PFSK-1 (cell line): ENCODE measurements at regions not wholly inside any gene's neighbourhood (a gene's known extent, or its start where the extent isn't known, plus 50 kb on each side); places are given as distances from the start of the nearest gene placed in this dataset.

Experiments used
- FOXP2 ChIP-seq: optimal IDR thresholded peaks from 2 replicates; pipeline ENCODE3; 2011; ENCODE audit warnings: borderline replicate concordance, control low read depth, inconsistent platforms; ENCODE audit not compliant: insufficient read depth; ENCODE audit errors: extremely low read length, extremely low read depth
- POLR2AphosphoS5 ChIP-seq: IDR thresholded peaks from 2 replicates; pipeline ENCODE4 v1.6.1; 2012; ENCODE audit warnings: low read depth, mild to moderate bottlenecking, control low read depth, low read length, moderate library complexity
- SIN3A ChIP-seq: IDR thresholded peaks from 2 replicates; pipeline ENCODE4 v1.6.1; 2012; ENCODE audit warnings: mild to moderate bottlenecking, low read length, moderate library complexity, borderline replicate concordance; ENCODE audit not compliant: insufficient read depth
- TAF1 ChIP-seq: IDR thresholded peaks from 2 replicates; pipeline ENCODE4 v1.6.1; 2012; ENCODE audit warnings: low read length, control low read depth, borderline replicate concordance; ENCODE audit not compliant: insufficient read depth
- TF ChIP-seq, protein P1 (sequence below), 2 experiments: IDR thresholded peaks; 2 replicates each; pipeline versions ENCODE4 v1.6.1 to v1.8.0; 2011 to 2012; ENCODE audit warnings: low read depth in 2 of 2, low read length in 2 of 2, control low read depth in 1 of 2, inconsistent platforms in 1 of 2, mild to moderate bottlenecking in 1 of 2, moderate library complexity in 1 of 2; ENCODE audit not compliant: insufficient read depth in 1 of 2

DNA sequence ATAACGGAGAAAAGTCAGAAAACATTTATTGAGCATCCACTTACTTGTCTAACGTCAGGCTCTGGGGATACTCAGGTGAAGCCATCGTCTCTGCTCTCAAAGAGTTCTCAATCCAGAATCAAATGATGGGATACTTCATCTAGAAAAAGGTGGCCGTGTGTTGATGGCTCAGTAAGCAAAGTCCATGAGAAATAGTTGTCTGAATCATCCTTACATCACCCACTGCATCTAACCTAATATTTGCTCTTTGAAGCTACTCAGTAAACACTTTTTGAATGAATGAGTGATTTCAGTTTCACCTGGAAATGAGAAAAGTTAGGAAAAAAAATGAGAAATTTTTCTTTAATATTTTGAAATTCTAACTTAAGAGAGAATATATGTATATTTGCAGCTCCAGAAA lies 155.3 kb upstream of the PKN2 start:
- TF ChIP-seq SIN3A (no peak), TAF1 (no peak), FOXP2 (no peak), POLR2AphosphoS5 (no peak)
- TF ChIP-seq, protein P1, sequence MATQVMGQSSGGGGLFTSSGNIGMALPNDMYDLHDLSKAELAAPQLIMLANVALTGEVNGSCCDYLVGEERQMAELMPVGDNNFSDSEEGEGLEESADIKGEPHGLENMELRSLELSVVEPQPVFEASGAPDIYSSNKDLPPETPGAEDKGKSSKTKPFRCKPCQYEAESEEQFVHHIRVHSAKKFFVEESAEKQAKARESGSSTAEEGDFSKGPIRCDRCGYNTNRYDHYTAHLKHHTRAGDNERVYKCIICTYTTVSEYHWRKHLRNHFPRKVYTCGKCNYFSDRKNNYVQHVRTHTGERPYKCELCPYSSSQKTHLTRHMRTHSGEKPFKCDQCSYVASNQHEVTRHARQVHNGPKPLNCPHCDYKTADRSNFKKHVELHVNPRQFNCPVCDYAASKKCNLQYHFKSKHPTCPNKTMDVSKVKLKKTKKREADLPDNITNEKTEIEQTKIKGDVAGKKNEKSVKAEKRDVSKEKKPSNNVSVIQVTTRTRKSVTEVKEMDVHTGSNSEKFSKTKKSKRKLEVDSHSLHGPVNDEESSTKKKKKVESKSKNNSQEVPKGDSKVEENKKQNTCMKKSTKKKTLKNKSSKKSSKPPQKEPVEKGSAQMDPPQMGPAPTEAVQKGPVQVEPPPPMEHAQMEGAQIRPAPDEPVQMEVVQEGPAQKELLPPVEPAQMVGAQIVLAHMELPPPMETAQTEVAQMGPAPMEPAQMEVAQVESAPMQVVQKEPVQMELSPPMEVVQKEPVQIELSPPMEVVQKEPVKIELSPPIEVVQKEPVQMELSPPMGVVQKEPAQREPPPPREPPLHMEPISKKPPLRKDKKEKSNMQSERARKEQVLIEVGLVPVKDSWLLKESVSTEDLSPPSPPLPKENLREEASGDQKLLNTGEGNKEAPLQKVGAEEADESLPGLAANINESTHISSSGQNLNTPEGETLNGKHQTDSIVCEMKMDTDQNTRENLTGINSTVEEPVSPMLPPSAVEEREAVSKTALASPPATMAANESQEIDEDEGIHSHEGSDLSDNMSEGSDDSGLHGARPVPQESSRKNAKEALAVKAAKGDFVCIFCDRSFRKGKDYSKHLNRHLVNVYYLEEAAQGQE (IDR thresholded peaks at IDR 0.05; ENCODE audit: insufficient read depth in 1 of 2, low read depth in 2 of 2, low read length in 2 of 2) = no peak

DNA sequence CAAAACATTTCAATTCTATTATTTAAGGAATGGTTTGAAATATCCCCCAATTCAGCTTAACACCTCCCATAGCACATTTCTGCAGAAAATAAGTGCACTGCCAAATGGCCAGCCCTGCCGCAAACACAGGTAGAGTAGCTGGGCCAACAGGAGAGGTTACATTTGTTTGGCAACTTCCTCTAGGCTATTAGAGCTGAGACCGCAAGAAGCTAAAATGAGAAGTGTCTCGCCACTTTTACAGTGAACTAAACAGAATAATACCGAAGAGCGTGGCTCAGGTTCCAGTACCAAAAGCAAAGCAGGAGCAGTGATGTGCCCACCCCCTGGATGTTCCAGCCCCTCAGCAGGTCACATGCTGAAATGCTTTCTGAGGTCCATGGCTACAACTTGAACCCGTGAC lies 154.5 kb upstream of the PKN2 start:
- TF ChIP-seq POLR2AphosphoS5 (no peak), FOXP2 (no peak)
- TF ChIP-seq, protein P1 (IDR thresholded peaks at IDR 0.05; ENCODE audit: insufficient read depth in 1 of 2, low read depth in 2 of 2, low read length in 2 of 2) = no peak

DNA sequence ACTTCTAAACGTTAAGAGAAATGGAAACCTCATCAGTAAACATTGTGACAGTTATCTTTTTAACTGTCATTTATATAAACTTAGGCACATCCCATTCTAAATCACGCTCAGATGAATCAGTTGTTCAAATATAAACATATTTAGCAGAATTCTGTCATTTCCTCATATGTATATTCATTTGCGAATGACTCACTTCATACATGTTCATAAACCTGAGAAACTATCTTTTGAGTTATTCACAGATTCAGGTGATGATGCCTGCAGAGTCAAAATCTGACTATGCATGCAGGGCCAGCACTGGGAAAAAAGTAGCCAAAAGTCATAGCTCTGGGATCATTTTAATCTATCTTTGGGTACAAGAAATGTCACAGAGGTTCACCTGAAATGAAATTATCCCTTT lies 153.8 kb upstream of the PKN2 start:
- TF ChIP-seq, protein P1 (IDR thresholded peaks at IDR 0.05; ENCODE audit: insufficient read depth in 1 of 2, low read depth in 2 of 2, low read length in 2 of 2) = no peak
- TF ChIP-seq POLR2AphosphoS5 (no peak), FOXP2 (no peak), TAF1 (no peak), SIN3A (no peak)

DNA sequence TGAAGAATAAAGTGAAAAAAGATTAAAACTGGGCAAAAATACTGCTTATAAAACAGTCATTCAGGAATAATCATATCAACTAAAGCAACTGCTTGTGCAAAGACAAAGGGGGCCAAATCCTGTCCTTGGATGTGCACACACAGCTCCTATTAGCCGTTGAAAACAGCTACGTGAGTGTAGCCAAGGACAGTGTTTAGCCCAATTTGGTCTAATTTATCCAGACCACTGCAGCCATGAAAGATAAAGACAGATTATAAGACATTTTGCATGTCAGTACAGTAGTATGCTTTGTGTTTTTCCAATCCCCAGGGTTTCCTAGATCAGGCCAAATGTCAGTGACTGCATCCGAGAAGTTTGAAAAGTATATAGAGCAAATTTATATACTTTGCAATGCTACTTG lies 146.3 kb upstream of the PKN2 start:
- no peak for TF ChIP-seq SIN3A
- TF ChIP-seq, protein P1 (IDR thresholded peaks at IDR 0.05; ENCODE audit: insufficient read depth in 1 of 2, low read depth in 2 of 2, low read length in 2 of 2) = no peak
- TF ChIP-seq TAF1 = no peak
- no peak for TF ChIP-seq POLR2AphosphoS5
- no peak for TF ChIP-seq FOXP2

DNA sequence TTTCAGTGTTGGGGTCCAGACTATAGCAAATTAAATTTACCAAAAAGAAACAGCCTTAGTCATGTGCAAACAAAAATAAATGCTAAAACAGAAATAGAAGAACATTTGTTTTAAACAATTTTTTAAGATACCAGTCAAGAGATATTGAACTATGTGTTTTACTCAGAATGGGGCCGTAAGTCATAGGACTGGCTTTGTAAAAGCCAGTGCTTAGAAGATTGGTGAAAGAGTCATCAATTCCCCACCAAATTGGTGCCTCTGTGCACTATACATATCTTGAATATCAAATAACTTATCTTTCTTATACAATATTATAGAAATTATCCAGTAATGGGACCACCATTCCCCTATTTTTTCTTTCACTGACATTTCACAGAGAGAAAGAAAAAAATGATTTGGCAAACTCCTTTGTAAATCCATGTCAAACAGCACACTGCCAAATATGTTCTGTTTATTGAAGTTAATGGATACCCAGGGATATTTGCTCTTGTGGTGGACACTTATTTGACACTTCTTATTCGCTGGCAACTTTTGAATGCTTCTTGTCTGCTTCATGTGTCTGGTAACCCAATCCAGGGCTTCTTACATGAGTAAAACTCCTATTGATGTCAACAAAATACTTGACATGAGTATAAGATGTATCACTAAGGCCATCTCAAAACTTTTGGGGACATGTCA lies 145.7 kb upstream of the PKN2 start:
- TF ChIP-seq POLR2AphosphoS5 (no peak), SIN3A (no peak)
- TF ChIP-seq, protein P1 (IDR thresholded peaks at IDR 0.05; ENCODE audit: insufficient read depth in 1 of 2, low read depth in 2 of 2, low read length in 2 of 2) = no peak
